Head of caudate nucleus (tissue), 42 donors: ENCODE measurements at regions not wholly inside any gene's neighbourhood (a gene's known extent, or its start where the extent isn't known, plus 50 kb on each side); places are given as distances from the start of the nearest gene placed in this dataset.
"Not testable (repeated sequence)": the region's sequence is repeated elsewhere in the genome, so short reads cannot be mapped to it uniquely, and the experiment has no call there.

Experiments
- DNase-seq, 42 donors: peaks; one replicate each; pipeline versions ENCODE4 v3.0.0 to v3.0.0-alpha.2; 2020 to 2021; ENCODE audit warnings: mixed read lengths in 7 of 42
- intact Hi-C: fragments of 100-400 bp; cut with DNase I; formaldehyde crosslinking; loops from one replicate; pipeline ENCODE4 v1.15.0; 2022

GRCh38 chr6:134750669-134751068 lies 199.2 kb downstream of the ALDH8A1 start:
- intact Hi-C loops = no loop called here
- no peak for DNase-seq

- no peak for DNase-seq
- intact Hi-C loops = no loop called here
Observed at GRCh38 chr6:134748484-134748883, 201.4 kb downstream of the ALDH8A1 start.

- intact Hi-C loops, DNase-seq: not testable (repeated sequence)
Observed at GRCh38 chr6:134747197-134747596, 202.7 kb downstream of the ALDH8A1 start.

- DNase-seq = no peak
- intact Hi-C loops = no loop called here
Observed at GRCh38 chr6:134746140-134746539, 203.8 kb downstream of the ALDH8A1 start.

GRCh38 chr6:134745192-134745591 lies 204.7 kb downstream of the ALDH8A1 start:
- DNase-seq, intact Hi-C loops: not testable (repeated sequence)

- intact Hi-C loops = no loop called here
- DNase-seq = no peak
Observed at GRCh38 chr6:134744301-134744700, 205.6 kb downstream of the ALDH8A1 start.

- DNase-seq = peak in 35 of 42 donors; percentile 23 to 74 (median 49)
- intact Hi-C loops = no loop called here
Observed at GRCh38 chr6:134741200-134741536, 208.7 kb downstream of the ALDH8A1 start.

GRCh38 chr6:134740473-134741199 lies 209.3 kb downstream of the ALDH8A1 start:
- intact Hi-C loops = no loop called here
- DNase-seq = no peak

- intact Hi-C loops = no loop called here
Observed at GRCh38 chr6:134740027-134740373, 209.9 kb downstream of the ALDH8A1 start.

GRCh38 chr6:134739299-134740026 lies 210.4 kb downstream of the ALDH8A1 start:
- intact Hi-C loops = no loop called here
- no peak for DNase-seq

More at GRCh38 chr6:134740027-134740373, 209.9 kb downstream of the ALDH8A1 start:
- DNase-seq = no peak

GRCh38 chr6:134738211-134738885 lies 211.6 kb downstream of the ALDH8A1 start:
- intact Hi-C loops = no loop called here

GRCh38 chr6:134735461-134735860 lies 214.4 kb downstream of the ALDH8A1 start:
- intact Hi-C loops = no loop called here
- no peak for DNase-seq

More at GRCh38 chr6:134738211-134738885, 211.6 kb downstream of the ALDH8A1 start:
- no peak for DNase-seq

- DNase-seq = no peak
- intact Hi-C loops = no loop called here
Observed at GRCh38 chr6:134734312-134734869, 215.5 kb downstream of the ALDH8A1 start.

GRCh38 chr6:134733801-134734200 lies 216.1 kb downstream of the ALDH8A1 start:
- intact Hi-C loops = no loop called here
- DNase-seq = no peak

- intact Hi-C loops = no loop called here
- no peak for DNase-seq
Observed at GRCh38 chr6:134732763-134733162, 217.1 kb downstream of the ALDH8A1 start.

- intact Hi-C loops = no loop called here
Observed at GRCh38 chr6:134731615-134732014, 218.3 kb downstream of the ALDH8A1 start.

GRCh38 chr6:134730013-134730412 lies 219.9 kb downstream of the ALDH8A1 start:
- intact Hi-C loops = no loop called here
- DNase-seq = no peak

More at GRCh38 chr6:134731615-134732014, 218.3 kb downstream of the ALDH8A1 start:
- no peak for DNase-seq

- intact Hi-C loops = no loop called here
Observed at GRCh38 chr6:134729561-134729960, 220.3 kb downstream of the ALDH8A1 start.

GRCh38 chr6:134727081-134727480 lies 222.8 kb downstream of the ALDH8A1 start:
- intact Hi-C loops = no loop called here
- no peak for DNase-seq

More at GRCh38 chr6:134729561-134729960, 220.3 kb downstream of the ALDH8A1 start:
- no peak for DNase-seq

GRCh38 chr6:134725590-134725989 lies 224.3 kb downstream of the ALDH8A1 start:
- intact Hi-C loops = no loop called here
- DNase-seq = no peak
